AG04450 (cell line): ENCODE measurements at regions not wholly inside any gene's neighbourhood (a gene's known extent, or its start where the extent isn't known, plus 50 kb on each side); places are given as distances from the start of the nearest gene placed in this dataset.

Source experiments
- CTCF ChIA-PET: fragments of 300-600, 350-600 bp; formaldehyde crosslinking; extraction: SDS; loops from one replicate; lab custom pipeline; 2022; ENCODE audit warnings: antibody characterized with exemption, inconsistent platforms; lab: Charles Lee
- POLR2A ChIA-PET: fragments of 350-600 bp; formaldehyde crosslinking; extraction: SDS; loops from one replicate; lab custom pipeline; 2021; ENCODE audit warnings: antibody characterized with exemption, inconsistent platforms; lab: Yijun Ruan, JAX
- DNase-seq: peaks from one replicate; pipeline ENCODE4 v3.0.0-alpha.2; 2011; ENCODE audit warnings: low read depth, low spot score
- H3K27ac ChIP-seq: one replicate; pipeline ENCODE4 v1.5.1; 2012; ENCODE audit warnings: low read depth, low read length, control low read depth
- H3K27me3 ChIP-seq: one replicate; pipeline ENCODE4 v1.6.0; 2012; ENCODE audit warnings: low read length; ENCODE audit not compliant: control insufficient read depth, insufficient read depth
- H3K4me3 ChIP-seq: 2 replicates; pipeline ENCODE4 v1.5.1; 2011; ENCODE audit warnings: mild to moderate bottlenecking, low read depth, low read length, control low read depth
- H3K9me3 ChIP-seq: 2 replicates; pipeline ENCODE4 v1.5.1; 2012; ENCODE audit warnings: low read length; ENCODE audit not compliant: control insufficient read depth, insufficient read depth
- CTCF ChIP-seq: IDR thresholded peaks from 2 replicates; pipeline ENCODE4 v1.5.1; 2011; ENCODE audit warnings: low read depth, low read length, control low read depth, inconsistent platforms

GRCh38 chr5:118529361-118530144 is 458.8 kb downstream of the DTWD2 start:
- no peak overlapping the region for H3K27ac ChIP-seq
- ChIA-PET CTCF (no interaction called here), POLR2A (no interaction called here)
- no peak for TF ChIP-seq CTCF
- no peaks in the 10 kb centered on the region for H3K9me3 ChIP-seq
- H3K27me3 ChIP-seq: no peaks in the 10 kb centered on the region
- no peak overlapping the region for H3K4me3 ChIP-seq
- DNase-seq: no peak

GRCh38 chr5:118522626-118523025 is 465.7 kb downstream of the DTWD2 start:
- no peak for DNase-seq
- no peaks in the 10 kb centered on the region for H3K9me3 ChIP-seq
- no peak overlapping the region for H3K27ac ChIP-seq
- no peak overlapping the region for H3K4me3 ChIP-seq
- TF ChIP-seq CTCF: no peak
- ChIA-PET CTCF (no interaction called here), POLR2A (no interaction called here)
- H3K27me3 ChIP-seq: no peaks in the 10 kb centered on the region

- Histone ChIP-seq H3K27me3 (no peaks in the 10 kb centered on the region), H3K9me3 (no peaks in the 10 kb centered on the region), H3K27ac (no peak overlapping the region), H3K4me3 (no peak overlapping the region)
- no peak for TF ChIP-seq CTCF
- POLR2A ChIA-PET: no interaction called here
- no peak for DNase-seq
- CTCF ChIA-PET: no interaction called here
Measured at GRCh38 chr5:118520771-118521415, 467.5 kb downstream of the DTWD2 start.

- Histone ChIP-seq H3K27ac (no peak overlapping the region), H3K27me3 (no peaks in the 10 kb centered on the region), H3K4me3 (no peak overlapping the region), H3K9me3 (no peaks in the 10 kb centered on the region)
- ChIA-PET CTCF (no interaction called here), POLR2A (no interaction called here)
- DNase-seq: no peak
- TF ChIP-seq CTCF: no peak
Measured at GRCh38 chr5:118519466-118519865, 468.9 kb downstream of the DTWD2 start.

- ChIA-PET POLR2A (no interaction called here), CTCF (no interaction called here)
- no peaks in the 10 kb centered on the region for H3K9me3 ChIP-seq
- no peak overlapping the region for H3K4me3 ChIP-seq
- no peak for DNase-seq
- no peak for TF ChIP-seq CTCF
- no peaks in the 10 kb centered on the region for H3K27me3 ChIP-seq
- H3K27ac ChIP-seq: no peak overlapping the region
Measured at GRCh38 chr5:118518720-118519119, 469.6 kb downstream of the DTWD2 start.
